HL-60 (cell line): ENCODE measurements at regions not wholly inside any gene's neighbourhood (a gene's known extent, or its start where the extent isn't known, plus 50 kb on each side); places are given as distances from the start of the nearest gene placed in this dataset.

Experiments used
- DNase-seq, 2 experiments: peaks; one replicate each; pipeline ENCODE4 v3.0.0-alpha.2; 2010 to 2020; ENCODE audit warnings: low read depth in 1 of 2, low spot score in 1 of 2
- H3K27ac ChIP-seq: fragments of 250-450 bp; sonication (Bioruptor Pico); replicated peaks from 2 replicates; pipeline ENCODE4 v1.5.1; 2020; ENCODE audit warnings: mild to moderate bottlenecking, moderate library complexity
- H3K27me3 ChIP-seq: fragments of 250-450 bp; sonication (Bioruptor Pico); 2 replicates; pipeline ENCODE4 v1.5.1; 2021; ENCODE audit warnings: mild to moderate bottlenecking, moderate library complexity; ENCODE audit not compliant: insufficient read depth, poor library complexity, severe bottlenecking
- H3K4me3 ChIP-seq: replicated peaks from 2 replicates; pipeline ENCODE4 v1.5.1; 2011; ENCODE audit warnings: mild to moderate bottlenecking, control low read depth, low read length; ENCODE audit not compliant: insufficient read depth
- CTCF ChIP-seq: IDR thresholded peaks from one replicate; pipeline ENCODE4 v1.5.1; 2011; ENCODE audit warnings: low read length, control low read depth, inconsistent platforms; ENCODE audit not compliant: insufficient read depth
- GABPA ChIP-seq: IDR thresholded peaks from 2 replicates; pipeline ENCODE4 v1.6.1; 2012; ENCODE audit warnings: low read depth
- POLR2AphosphoS5 ChIP-seq: IDR thresholded peaks from 2 replicates; pipeline ENCODE4 v1.6.1; 2012; ENCODE audit warnings: low read depth
- SPI1 ChIP-seq: IDR thresholded peaks from 2 replicates; pipeline ENCODE4 v1.6.1; 2012; ENCODE audit warnings: low read depth, mild to moderate bottlenecking, borderline replicate concordance
- TF ChIP-seq, protein P1 (sequence below): IDR thresholded peaks from 2 replicates; pipeline ENCODE4 v1.6.1; 2012; ENCODE audit warnings: low read depth; ENCODE audit not compliant: insufficient replicate concordance

- Histone ChIP-seq H3K27ac (peak overlapping the region; percentile 55), H3K27me3 (no peaks in the 10 kb centered on the region), H3K4me3 (no peak overlapping the region)
- no peak for TF ChIP-seq GABPA
- TF ChIP-seq SPI1 = no peak
- no peak for TF ChIP-seq POLR2AphosphoS5
- TF ChIP-seq, protein P1, sequence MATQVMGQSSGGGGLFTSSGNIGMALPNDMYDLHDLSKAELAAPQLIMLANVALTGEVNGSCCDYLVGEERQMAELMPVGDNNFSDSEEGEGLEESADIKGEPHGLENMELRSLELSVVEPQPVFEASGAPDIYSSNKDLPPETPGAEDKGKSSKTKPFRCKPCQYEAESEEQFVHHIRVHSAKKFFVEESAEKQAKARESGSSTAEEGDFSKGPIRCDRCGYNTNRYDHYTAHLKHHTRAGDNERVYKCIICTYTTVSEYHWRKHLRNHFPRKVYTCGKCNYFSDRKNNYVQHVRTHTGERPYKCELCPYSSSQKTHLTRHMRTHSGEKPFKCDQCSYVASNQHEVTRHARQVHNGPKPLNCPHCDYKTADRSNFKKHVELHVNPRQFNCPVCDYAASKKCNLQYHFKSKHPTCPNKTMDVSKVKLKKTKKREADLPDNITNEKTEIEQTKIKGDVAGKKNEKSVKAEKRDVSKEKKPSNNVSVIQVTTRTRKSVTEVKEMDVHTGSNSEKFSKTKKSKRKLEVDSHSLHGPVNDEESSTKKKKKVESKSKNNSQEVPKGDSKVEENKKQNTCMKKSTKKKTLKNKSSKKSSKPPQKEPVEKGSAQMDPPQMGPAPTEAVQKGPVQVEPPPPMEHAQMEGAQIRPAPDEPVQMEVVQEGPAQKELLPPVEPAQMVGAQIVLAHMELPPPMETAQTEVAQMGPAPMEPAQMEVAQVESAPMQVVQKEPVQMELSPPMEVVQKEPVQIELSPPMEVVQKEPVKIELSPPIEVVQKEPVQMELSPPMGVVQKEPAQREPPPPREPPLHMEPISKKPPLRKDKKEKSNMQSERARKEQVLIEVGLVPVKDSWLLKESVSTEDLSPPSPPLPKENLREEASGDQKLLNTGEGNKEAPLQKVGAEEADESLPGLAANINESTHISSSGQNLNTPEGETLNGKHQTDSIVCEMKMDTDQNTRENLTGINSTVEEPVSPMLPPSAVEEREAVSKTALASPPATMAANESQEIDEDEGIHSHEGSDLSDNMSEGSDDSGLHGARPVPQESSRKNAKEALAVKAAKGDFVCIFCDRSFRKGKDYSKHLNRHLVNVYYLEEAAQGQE = no peak
- TF ChIP-seq CTCF = no peak
- no peak for DNase-seq
Observed at GRCh38 chr20:1831606-1832005, 63.6 kb upstream of the SIRPA start.

DNA sequence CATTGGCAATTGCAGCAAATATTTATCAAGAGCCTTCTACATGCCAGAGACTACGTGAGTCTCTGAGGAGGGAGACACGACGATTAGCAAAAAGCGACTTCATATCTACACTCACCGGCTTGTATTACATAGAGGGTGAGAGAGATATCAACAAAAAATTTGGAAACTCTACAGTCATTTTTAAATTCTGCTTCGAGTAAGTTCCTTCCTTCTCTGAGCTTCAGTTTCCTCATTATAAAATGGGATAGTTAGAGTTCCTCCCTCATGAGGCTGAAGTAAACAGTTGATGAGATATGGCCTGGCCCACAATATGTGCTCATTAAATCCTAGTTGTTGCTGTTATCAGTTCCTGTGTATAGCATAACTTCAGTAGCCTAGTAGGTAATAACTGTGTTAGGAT, 64.1 kb upstream of the SIRPA start:
- DNase-seq = no peak
- H3K27me3 ChIP-seq = no peaks in the 10 kb centered on the region
- no peak overlapping the region for H3K4me3 ChIP-seq
- TF ChIP-seq SPI1 (peak; percentile 54; the same call in 1 of the 2 replicates), GABPA (no peak)
- peak overlapping the region; percentile 55 for H3K27ac ChIP-seq

- Histone ChIP-seq H3K27ac (peak overlapping the region; percentile 55), H3K4me3 (no peak overlapping the region), H3K27me3 (no peaks in the 10 kb centered on the region)
- DNase-seq = no peak
- TF ChIP-seq, protein P1 = no peak
- no peak for TF ChIP-seq GABPA
- TF ChIP-seq SPI1 = no peak
- TF ChIP-seq POLR2AphosphoS5 = no peak
- no peak for TF ChIP-seq CTCF
Observed at GRCh38 chr20:1830240-1830639, 65.0 kb upstream of the SIRPA start.

- no peak overlapping the region for H3K4me3 ChIP-seq
- TF ChIP-seq, protein P1 = no peak
- H3K27me3 ChIP-seq = no peaks in the 10 kb centered on the region
- DNase-seq = no peak
- H3K27ac ChIP-seq = no peak overlapping the region
Observed at GRCh38 chr20:1829531-1829930, 65.7 kb upstream of the SIRPA start.
